ENCODE measurements at regions not wholly inside any gene's neighbourhood (a gene's known extent, or its start where the extent isn't known, plus 50 kb on each side); places are given as distances from the start of the nearest gene placed in this dataset.
"Not testable (repeated sequence)": the region's sequence is repeated elsewhere in the genome, so short reads cannot be mapped to it uniquely, and the experiment has no call there.

- DNase-seq, result no peak
- Histone ChIP-seq H3K4me3 (ENCODE audit: low read depth in 1 of 3, low read length in 3 of 3) (no peak overlapping the region), H3K9me3 (ENCODE audit: control insufficient read depth in 2 of 2, insufficient read depth in 1 of 2, low read depth in 1 of 2, low read length in 1 of 2) (peaks cover 0 to 2% of the 10 kb centered on the region in 2 donors), H3K4me1 (ENCODE audit: control insufficient read depth in 3 of 3, insufficient read depth in 2 of 3, low read depth in 1 of 3, low read length in 2 of 3) (peaks cover 0 to 25% (median 0%) of the 10 kb centered on the region in 3 donors), H3K36me3 (ENCODE audit: control insufficient read depth in 3 of 3, insufficient read depth in 2 of 3, low read depth in 1 of 3, low read length in 3 of 3) (no peaks in the 10 kb centered on the region), H3K27me3 (ENCODE audit: control insufficient read depth in 3 of 3, insufficient read depth in 3 of 3, low read length in 3 of 3) (no peaks in the 10 kb centered on the region), H3K27ac (ENCODE audit: low read depth in 1 of 3, low read length in 2 of 3) (no peak overlapping the region)
- FAIRE-seq, result no peak
- WGBS, 3 donors, result 93 to 96% (median 93%) methylated on average over 3 of the region's 3 CpGs
These were observed 59.1 kb upstream of the CTNNA1 start for GRCh38 chr5:138694146-138694545.

GRCh38 chr5:138692370-138692769, 60.9 kb upstream of the CTNNA1 start:
- Histone ChIP-seq H3K9me3 (ENCODE audit: control insufficient read depth in 2 of 2, insufficient read depth in 1 of 2, low read depth in 1 of 2, low read length in 1 of 2) (peaks cover 0 to 2% of the 10 kb centered on the region in 2 donors), H3K4me1 (ENCODE audit: control insufficient read depth in 3 of 3, insufficient read depth in 2 of 3, low read depth in 1 of 3, low read length in 2 of 3) (peaks cover 0 to 19% (median 0%) of the 10 kb centered on the region in 3 donors), H3K27me3 (ENCODE audit: control insufficient read depth in 3 of 3, insufficient read depth in 3 of 3, low read length in 3 of 3) (no peaks in the 10 kb centered on the region), H3K27ac (ENCODE audit: low read depth in 1 of 3, low read length in 2 of 3) (no peak overlapping the region), H3K36me3 (ENCODE audit: control insufficient read depth in 3 of 3, insufficient read depth in 2 of 3, low read depth in 1 of 3, low read length in 3 of 3) (no peaks in the 10 kb centered on the region), H3K4me3 (ENCODE audit: low read depth in 1 of 3, low read length in 3 of 3) (no peak overlapping the region)
- FAIRE-seq (no peak), DNase-seq (no peak)

- FAIRE-seq (no peak), DNase-seq (no peak)
- H3K9me3 ChIP-seq (ENCODE audit: control insufficient read depth in 2 of 2, insufficient read depth in 1 of 2, low read depth in 1 of 2, low read length in 1 of 2), result peaks cover 0 to 7% of the 10 kb centered on the region in 2 donors
- H3K27ac ChIP-seq (ENCODE audit: low read depth in 1 of 3, low read length in 2 of 3), result no peak overlapping the region
- WGBS, 3 donors, result 66 to 75% (median 75%) methylated on average over 4 of the region's 4 CpGs
- H3K4me1 ChIP-seq (ENCODE audit: control insufficient read depth in 3 of 3, insufficient read depth in 2 of 3, low read depth in 1 of 3, low read length in 2 of 3), result peaks cover 0 to 11% (median 0%) of the 10 kb centered on the region in 3 donors
- H3K27me3 ChIP-seq (ENCODE audit: control insufficient read depth in 3 of 3, insufficient read depth in 3 of 3, low read length in 3 of 3), result no peaks in the 10 kb centered on the region
- no peak overlapping the region for H3K4me3 ChIP-seq (ENCODE audit: low read depth in 1 of 3, low read length in 3 of 3)
- no peaks in the 10 kb centered on the region for H3K36me3 ChIP-seq (ENCODE audit: control insufficient read depth in 3 of 3, insufficient read depth in 2 of 3, low read depth in 1 of 3, low read length in 3 of 3)
These were observed 66.6 kb upstream of the CTNNA1 start for GRCh38 chr5:138686668-138687067.

- H3K27ac ChIP-seq (ENCODE audit: low read depth in 1 of 3, low read length in 2 of 3), result peak overlapping the region in 1 of 3 donors; percentile 46
- no peak for DNase-seq
- H3K9me3 ChIP-seq (ENCODE audit: control insufficient read depth in 2 of 2, insufficient read depth in 1 of 2, low read depth in 1 of 2, low read length in 1 of 2), result peaks cover 0 to 7% of the 10 kb centered on the region in 2 donors
- H3K27me3 ChIP-seq (ENCODE audit: control insufficient read depth in 3 of 3, insufficient read depth in 3 of 3, low read length in 3 of 3), result no peaks in the 10 kb centered on the region
- WGBS, 3 donors, result 26 to 48% (median 29%) methylated on average over 2 of the region's 2 CpGs
- H3K4me1 ChIP-seq (ENCODE audit: control insufficient read depth in 3 of 3, insufficient read depth in 2 of 3, low read depth in 1 of 3, low read length in 2 of 3), result peaks cover 0 to 11% (median 0%) of the 10 kb centered on the region in 3 donors
- no peak for FAIRE-seq
- H3K36me3 ChIP-seq (ENCODE audit: control insufficient read depth in 3 of 3, insufficient read depth in 2 of 3, low read depth in 1 of 3, low read length in 3 of 3), result no peaks in the 10 kb centered on the region
- H3K4me3 ChIP-seq (ENCODE audit: low read depth in 1 of 3, low read length in 3 of 3), result no peak overlapping the region
These were observed 68.0 kb upstream of the CTNNA1 start for GRCh38 chr5:138685193-138685745.

- H3K4me1 ChIP-seq (ENCODE audit: control insufficient read depth in 3 of 3, insufficient read depth in 2 of 3, low read depth in 1 of 3, low read length in 2 of 3), result peaks cover 0 to 11% (median 0%) of the 10 kb centered on the region in 3 donors
- DNase-seq; H3K27me3 ChIP-seq (ENCODE audit: control insufficient read depth in 3 of 3, insufficient read depth in 3 of 3, low read length in 3 of 3); H3K9me3 ChIP-seq (ENCODE audit: control insufficient read depth in 2 of 2, insufficient read depth in 1 of 2, low read depth in 1 of 2, low read length in 1 of 2); H3K4me3 ChIP-seq (ENCODE audit: low read depth in 1 of 3, low read length in 3 of 3); H3K27ac ChIP-seq (ENCODE audit: low read depth in 1 of 3, low read length in 2 of 3); FAIRE-seq; H3K36me3 ChIP-seq (ENCODE audit: control insufficient read depth in 3 of 3, insufficient read depth in 2 of 3, low read depth in 1 of 3, low read length in 3 of 3): not testable (repeated sequence)
- 66 to 92% (median 86%) methylated on average over 2 to 3 of the region's 4 CpGs for WGBS, 3 donors
These were observed 70.8 kb upstream of the CTNNA1 start for GRCh38 chr5:138682462-138682861.

- not testable (repeated sequence) for H3K4me3 ChIP-seq (ENCODE audit: low read depth in 1 of 3, low read length in 3 of 3); H3K9me3 ChIP-seq (ENCODE audit: control insufficient read depth in 2 of 2, insufficient read depth in 1 of 2, low read depth in 1 of 2, low read length in 1 of 2); DNase-seq; H3K4me1 ChIP-seq (ENCODE audit: control insufficient read depth in 3 of 3, insufficient read depth in 2 of 3, low read depth in 1 of 3, low read length in 2 of 3); FAIRE-seq; H3K36me3 ChIP-seq (ENCODE audit: control insufficient read depth in 3 of 3, insufficient read depth in 2 of 3, low read depth in 1 of 3, low read length in 3 of 3); H3K27ac ChIP-seq (ENCODE audit: low read depth in 1 of 3, low read length in 2 of 3); H3K27me3 ChIP-seq (ENCODE audit: control insufficient read depth in 3 of 3, insufficient read depth in 3 of 3, low read length in 3 of 3)
- 92 to 97% (median 93%) methylated on average over 2 of the region's 3 CpGs for WGBS, 3 donors
These were observed 74.4 kb upstream of the CTNNA1 start for GRCh38 chr5:138678826-138679225.

GRCh38 chr5:138677782-138678181, 75.4 kb upstream of the CTNNA1 start:
- H3K27ac ChIP-seq (ENCODE audit: low read depth in 1 of 3, low read length in 2 of 3), result no peak overlapping the region
- FAIRE-seq (no peak), DNase-seq (no peak)
- H3K4me3 ChIP-seq (ENCODE audit: low read depth in 1 of 3, low read length in 3 of 3), result no peak overlapping the region
- no peaks in the 10 kb centered on the region for H3K36me3 ChIP-seq (ENCODE audit: control insufficient read depth in 3 of 3, insufficient read depth in 2 of 3, low read depth in 1 of 3, low read length in 3 of 3)
- peaks cover 0 to 8% (median 0%) of the 10 kb centered on the region in 3 donors for H3K4me1 ChIP-seq (ENCODE audit: control insufficient read depth in 3 of 3, insufficient read depth in 2 of 3, low read depth in 1 of 3, low read length in 2 of 3)
- H3K9me3 ChIP-seq (ENCODE audit: control insufficient read depth in 2 of 2, insufficient read depth in 1 of 2, low read depth in 1 of 2, low read length in 1 of 2), result peaks cover 0 to 6% of the 10 kb centered on the region in 2 donors
- WGBS, 3 donors, result 76 to 82% (median 81%) methylated on average over 3 of the region's 3 CpGs
- H3K27me3 ChIP-seq (ENCODE audit: control insufficient read depth in 3 of 3, insufficient read depth in 3 of 3, low read length in 3 of 3), result peaks cover 0 to 3% (median 2%) of the 10 kb centered on the region in 3 donors

- H3K9me3 ChIP-seq (ENCODE audit: control insufficient read depth in 2 of 2, insufficient read depth in 1 of 2, low read depth in 1 of 2, low read length in 1 of 2), result peaks cover 0 to 6% of the 10 kb centered on the region in 2 donors
- H3K4me1 ChIP-seq (ENCODE audit: control insufficient read depth in 3 of 3, insufficient read depth in 2 of 3, low read depth in 1 of 3, low read length in 2 of 3), result peaks cover 0 to 8% (median 0%) of the 10 kb centered on the region in 3 donors
- no peak overlapping the region for H3K4me3 ChIP-seq (ENCODE audit: low read depth in 1 of 3, low read length in 3 of 3)
- H3K36me3 ChIP-seq (ENCODE audit: control insufficient read depth in 3 of 3, insufficient read depth in 2 of 3, low read depth in 1 of 3, low read length in 3 of 3), result no peaks in the 10 kb centered on the region
- DNase-seq (no peak), FAIRE-seq (no peak)
- no peak overlapping the region for H3K27ac ChIP-seq (ENCODE audit: low read depth in 1 of 3, low read length in 2 of 3)
- H3K27me3 ChIP-seq (ENCODE audit: control insufficient read depth in 3 of 3, insufficient read depth in 3 of 3, low read length in 3 of 3), result peaks cover 0 to 3% (median 2%) of the 10 kb centered on the region in 3 donors
- WGBS, 3 donors, result 64 to 73% (median 68%) methylated on average over 4 of the region's 4 CpGs
These were observed 76.5 kb upstream of the CTNNA1 start for GRCh38 chr5:138676556-138677193.

All from small intestine (tissue), 7 donors.